IPS-15b (cell line): ENCODE measurements at regions not wholly inside any gene's neighbourhood (a gene's known extent, or its start where the extent isn't known, plus 50 kb on each side); places are given as distances from the start of the nearest gene placed in this dataset.
"Not testable (repeated sequence)": the region's sequence is repeated elsewhere in the genome, so short reads cannot be mapped to it uniquely, and the experiment has no call there.

Experiments used
- H3K27me3 ChIP-seq: one replicate; pipeline ENCODE4 v1.6.1; 2013; ENCODE audit warnings: low read length; ENCODE audit not compliant: control insufficient read depth, insufficient read depth
- H3K36me3 ChIP-seq: one replicate; pipeline ENCODE4 v1.6.1; 2013; ENCODE audit warnings: low read length; ENCODE audit not compliant: control insufficient read depth, insufficient read depth
- H3K4me1 ChIP-seq: one replicate; pipeline ENCODE4 v1.6.1; 2013; ENCODE audit warnings: mild to moderate bottlenecking, low read length; ENCODE audit not compliant: control insufficient read depth, insufficient read depth
- H3K4me3 ChIP-seq: one replicate; pipeline ENCODE4 v1.5.1; 2013; ENCODE audit warnings: low read depth, low read length
- H3K9ac ChIP-seq: one replicate; pipeline ENCODE4 v1.6.1; 2013; ENCODE audit warnings: low read depth, mild to moderate bottlenecking, low read length
- H3K9me3 ChIP-seq: one replicate; pipeline ENCODE4 v1.6.1; 2013; ENCODE audit warnings: mild to moderate bottlenecking, low read length; ENCODE audit not compliant: control insufficient read depth, insufficient read depth

DNA sequence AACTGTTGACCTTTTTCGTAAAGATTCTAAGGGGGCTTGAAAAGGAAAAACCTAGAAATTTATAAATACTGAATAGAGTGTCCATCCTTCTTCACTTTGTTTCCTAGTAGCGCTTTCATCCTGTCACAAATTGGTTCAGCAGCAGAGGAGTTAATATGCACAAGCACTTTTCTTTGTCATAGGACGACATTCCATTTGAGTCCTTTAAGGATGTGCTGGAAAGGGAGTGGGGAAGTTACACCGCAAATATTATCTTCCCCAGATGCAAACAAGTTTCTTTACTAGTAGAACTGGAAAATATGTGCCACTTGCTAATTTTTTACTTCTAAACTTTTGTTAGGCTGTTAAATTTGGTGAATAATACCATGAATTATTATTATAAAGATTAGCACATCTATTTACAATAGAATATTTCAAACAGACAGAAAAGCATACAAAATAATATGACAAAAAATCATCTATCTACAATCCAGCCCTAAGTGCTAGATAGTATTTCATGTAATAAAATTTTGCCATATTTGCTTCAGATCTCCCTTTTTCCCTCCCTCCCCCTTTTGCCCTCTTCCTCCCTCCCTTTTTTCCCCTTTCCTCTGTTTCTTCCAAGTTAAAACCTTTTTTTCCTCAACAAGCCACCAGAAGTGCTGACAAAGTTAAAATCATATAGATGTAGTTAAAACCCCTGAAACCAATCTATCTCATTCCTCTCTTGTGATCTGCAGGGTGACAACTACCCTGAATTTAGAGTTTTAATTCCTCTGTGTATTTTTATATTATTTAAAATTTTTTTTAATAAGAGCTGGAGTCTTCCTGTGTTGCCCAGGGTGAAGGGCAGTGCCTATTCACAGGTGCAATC is 50.5 kb upstream of the MAP4K3 start:
- peaks cover 22% of the 10 kb centered on the region for H3K4me1 ChIP-seq
- H3K9me3 ChIP-seq: no peaks in the 10 kb centered on the region
- H3K4me3 ChIP-seq: no peak overlapping the region
- H3K36me3 ChIP-seq: no peaks in the 10 kb centered on the region
- no peak overlapping the region for H3K9ac ChIP-seq
- no peaks in the 10 kb centered on the region for H3K27me3 ChIP-seq

DNA sequence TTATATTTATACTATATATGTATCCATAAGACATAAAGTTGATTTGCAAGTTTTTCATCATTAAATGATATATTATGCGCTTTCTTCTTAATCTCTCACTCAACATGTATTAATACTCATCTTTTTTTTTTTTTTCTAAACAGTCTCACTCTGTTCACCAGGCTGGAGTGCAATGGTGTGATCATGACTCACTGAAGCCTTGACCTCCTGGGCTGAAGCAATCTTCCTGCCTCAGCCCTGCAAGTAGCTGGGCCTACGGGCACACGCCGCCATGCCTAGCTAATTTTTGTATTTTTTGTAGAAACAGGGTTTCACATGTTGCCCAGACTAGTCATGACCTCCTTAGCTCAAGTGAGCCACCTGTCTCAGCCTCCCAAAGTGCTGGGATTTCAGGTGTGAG is 51.4 kb upstream of the MAP4K3 start:
- Histone ChIP-seq H3K27me3 (no peaks in the 10 kb centered on the region), H3K9me3 (no peaks in the 10 kb centered on the region), H3K36me3 (no peaks in the 10 kb centered on the region), H3K4me3 (no peak overlapping the region), H3K9ac (no peak overlapping the region), H3K4me1 (peaks cover 22% of the 10 kb centered on the region)

DNA sequence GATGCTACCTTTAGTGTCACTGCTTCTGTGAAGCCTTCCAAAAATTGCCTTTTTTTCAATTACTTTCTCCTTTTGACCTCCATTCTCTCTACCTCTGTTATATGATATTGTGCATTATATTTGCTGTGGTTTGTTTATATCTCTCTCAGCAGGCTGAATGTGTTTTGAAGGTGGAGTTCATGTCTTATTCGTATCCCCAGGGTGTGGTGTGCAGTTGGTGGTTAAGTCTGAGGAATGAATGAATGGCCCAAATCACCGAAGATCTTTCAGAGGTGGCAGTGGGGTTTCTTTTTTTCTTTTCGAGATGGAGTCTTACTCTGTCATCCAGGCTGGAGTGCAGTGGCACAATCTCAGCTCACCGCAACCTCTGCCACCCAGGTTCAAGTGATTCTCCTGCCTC is 53.5 kb upstream of the MAP4K3 start:
- no peak overlapping the region for H3K4me3 ChIP-seq
- no peak overlapping the region for H3K9ac ChIP-seq
- peaks cover 9% of the 10 kb centered on the region for H3K4me1 ChIP-seq
- H3K36me3 ChIP-seq: no peaks in the 10 kb centered on the region
- H3K9me3 ChIP-seq: no peaks in the 10 kb centered on the region
- H3K27me3 ChIP-seq: no peaks in the 10 kb centered on the region

DNA sequence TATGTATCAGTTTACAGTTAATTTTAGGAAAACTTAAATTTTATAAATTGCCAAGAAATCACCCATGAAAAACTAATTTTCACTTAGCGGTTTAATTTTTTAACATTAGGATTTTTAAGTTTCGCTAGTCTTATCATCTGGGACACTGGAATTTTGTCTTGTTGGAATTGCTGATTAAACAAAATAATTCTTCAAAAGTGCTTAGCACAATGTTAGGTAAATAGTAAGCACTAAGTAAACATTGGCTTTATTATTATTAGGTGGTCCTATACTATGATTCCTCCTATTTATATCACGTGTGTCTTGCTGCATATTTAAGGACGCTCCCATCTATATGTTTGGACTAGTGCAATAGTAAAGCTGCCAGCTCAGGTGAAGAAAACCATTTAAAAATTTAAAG is 54.6 kb upstream of the MAP4K3 start:
- Histone ChIP-seq H3K9me3 (no peaks in the 10 kb centered on the region), H3K27me3 (no peaks in the 10 kb centered on the region), H3K4me3 (no peak overlapping the region), H3K36me3 (no peaks in the 10 kb centered on the region), H3K9ac (no peak overlapping the region), H3K4me1 (peaks cover 9% of the 10 kb centered on the region)

DNA sequence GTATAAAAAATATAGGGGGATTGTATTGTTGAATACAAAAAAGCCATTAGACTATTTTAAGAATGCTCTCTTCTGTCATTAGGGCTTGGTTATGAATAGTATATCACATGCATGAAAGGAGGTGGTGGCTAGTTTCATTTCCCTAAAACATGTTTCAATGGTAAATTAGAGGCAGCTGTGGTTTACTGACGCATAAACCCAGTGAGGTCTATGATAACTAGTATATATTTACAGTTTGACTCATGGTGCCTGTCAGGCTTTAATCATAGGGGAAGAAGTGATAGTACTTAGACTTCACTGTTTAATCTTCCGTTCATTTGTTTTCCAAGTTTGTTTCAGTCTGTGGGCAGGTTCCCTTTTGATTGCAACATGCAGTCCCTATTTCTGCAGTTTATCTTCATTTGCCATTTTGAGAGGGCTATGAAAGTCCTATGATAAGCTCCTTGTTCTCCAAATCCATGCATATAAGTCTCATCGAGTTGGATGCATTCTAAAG is 55.1 kb upstream of the MAP4K3 start:
- Histone ChIP-seq H3K27me3 (no peaks in the 10 kb centered on the region), H3K9ac (no peak overlapping the region), H3K9me3 (no peaks in the 10 kb centered on the region), H3K4me1 (peaks cover 9% of the 10 kb centered on the region), H3K4me3 (no peak overlapping the region), H3K36me3 (no peaks in the 10 kb centered on the region)

DNA sequence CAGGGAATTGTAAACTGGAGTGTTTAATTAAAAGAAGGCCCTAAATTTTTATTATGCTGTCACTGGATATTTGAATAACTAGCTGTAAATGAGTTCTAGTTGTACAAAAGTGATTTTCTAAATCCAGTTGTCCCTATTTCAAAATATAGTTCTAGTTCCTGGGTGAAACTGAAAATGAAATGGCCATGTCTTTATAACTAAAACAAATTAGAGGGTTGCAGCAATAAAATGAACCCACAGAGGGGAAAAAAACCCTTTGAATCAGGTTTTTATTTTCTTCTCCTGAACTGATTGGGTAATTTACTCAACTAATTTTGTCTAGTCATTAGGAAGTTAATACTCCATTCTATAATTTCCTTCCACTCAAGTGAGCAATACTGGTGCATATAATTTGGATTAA is 55.6 kb upstream of the MAP4K3 start:
- no peak overlapping the region for H3K4me3 ChIP-seq
- H3K27me3 ChIP-seq: no peaks in the 10 kb centered on the region
- peaks cover 6% of the 10 kb centered on the region for H3K4me1 ChIP-seq
- no peaks in the 10 kb centered on the region for H3K36me3 ChIP-seq
- no peak overlapping the region for H3K9ac ChIP-seq
- no peaks in the 10 kb centered on the region for H3K9me3 ChIP-seq

DNA sequence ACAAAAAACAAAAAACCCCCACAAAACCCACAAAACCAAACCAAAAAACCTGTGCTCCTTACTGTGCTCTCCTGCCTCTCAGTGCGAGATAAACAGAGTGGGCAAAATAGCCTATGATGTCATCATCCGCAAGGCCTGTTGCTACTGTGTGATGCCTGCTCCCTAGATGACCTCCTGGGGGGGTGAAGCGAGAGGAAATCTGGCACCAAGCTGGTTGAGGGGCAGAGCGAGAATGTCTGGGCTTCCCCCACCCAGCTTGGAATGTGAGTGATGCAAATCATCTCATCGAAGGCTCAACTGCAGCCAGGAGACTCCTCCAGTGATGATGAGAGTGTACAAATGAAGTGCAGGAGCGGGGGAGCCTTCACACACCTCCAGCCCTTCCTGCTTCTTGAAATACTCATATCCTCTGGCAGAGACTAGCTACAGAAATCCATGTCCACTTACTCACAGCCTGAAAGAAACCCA is 57.7 kb upstream of the MAP4K3 start:
- Histone ChIP-seq H3K4me1 (peaks cover 12% of the 10 kb centered on the region), H3K9me3 (no peaks in the 10 kb centered on the region), H3K9ac (no peak overlapping the region), H3K4me3 (no peak overlapping the region), H3K27me3 (no peaks in the 10 kb centered on the region), H3K36me3 (no peaks in the 10 kb centered on the region)

DNA sequence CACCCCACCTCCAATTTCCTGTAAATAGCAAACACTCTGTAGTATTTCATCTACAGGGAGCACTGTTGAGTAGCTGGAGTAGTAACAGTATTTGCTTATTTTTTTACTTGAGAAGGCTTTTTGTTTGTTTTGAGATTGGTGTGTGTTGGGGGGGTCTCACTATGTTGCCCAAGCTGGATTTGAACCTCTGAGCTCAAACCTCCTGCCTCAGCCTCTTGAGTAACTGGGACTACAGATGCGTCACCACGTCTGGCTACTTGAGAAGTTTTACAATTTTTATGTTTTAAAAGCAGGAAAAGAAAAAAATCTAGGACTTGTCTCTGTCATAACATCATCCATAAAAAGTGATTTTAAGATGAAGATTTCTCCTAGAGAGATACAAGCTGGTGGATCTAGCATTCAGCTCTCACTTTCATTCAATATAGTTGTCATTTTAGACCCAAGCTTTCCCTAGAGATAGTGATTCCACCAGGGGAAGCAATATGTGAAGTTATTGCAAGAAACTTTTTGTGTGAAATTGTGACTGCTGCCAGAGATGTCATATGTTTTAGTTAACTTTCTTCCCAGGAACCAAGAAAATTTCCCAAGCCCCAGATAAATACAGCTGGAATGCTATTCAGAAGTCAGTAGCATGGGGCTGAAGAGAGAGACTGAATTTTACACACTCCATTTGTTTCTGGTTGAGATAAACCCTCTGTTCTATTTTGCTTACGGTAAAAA is 60.2 kb upstream of the MAP4K3 start:
- H3K4me3 ChIP-seq: no peak overlapping the region
- no peaks in the 10 kb centered on the region for H3K9me3 ChIP-seq
- no peak overlapping the region for H3K9ac ChIP-seq
- H3K27me3 ChIP-seq: no peaks in the 10 kb centered on the region
- peaks cover 12% of the 10 kb centered on the region for H3K4me1 ChIP-seq
- no peaks in the 10 kb centered on the region for H3K36me3 ChIP-seq

DNA sequence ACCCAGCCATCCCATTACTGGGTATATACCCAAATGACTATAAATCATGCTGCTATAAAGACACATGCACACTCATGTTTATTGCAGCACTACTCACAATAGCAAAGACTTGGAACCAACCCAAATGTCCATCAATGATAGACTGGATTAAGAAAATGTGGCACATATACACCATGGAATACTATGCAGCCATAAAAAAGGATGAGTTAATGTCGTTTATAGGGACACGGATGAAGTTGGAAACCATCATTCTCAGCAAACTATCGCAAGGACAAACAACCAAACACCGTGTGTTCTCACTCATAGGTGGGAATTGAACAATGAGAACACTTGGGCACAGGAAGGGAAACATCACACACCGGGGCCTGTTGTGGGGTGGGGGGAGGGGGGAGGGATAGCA is 61.1 kb upstream of the MAP4K3 start:
- H3K36me3 ChIP-seq, H3K9ac ChIP-seq, H3K27me3 ChIP-seq, H3K9me3 ChIP-seq, H3K4me3 ChIP-seq: not testable (repeated sequence)
- H3K4me1 ChIP-seq: peaks cover 12% of the 10 kb centered on the region

DNA sequence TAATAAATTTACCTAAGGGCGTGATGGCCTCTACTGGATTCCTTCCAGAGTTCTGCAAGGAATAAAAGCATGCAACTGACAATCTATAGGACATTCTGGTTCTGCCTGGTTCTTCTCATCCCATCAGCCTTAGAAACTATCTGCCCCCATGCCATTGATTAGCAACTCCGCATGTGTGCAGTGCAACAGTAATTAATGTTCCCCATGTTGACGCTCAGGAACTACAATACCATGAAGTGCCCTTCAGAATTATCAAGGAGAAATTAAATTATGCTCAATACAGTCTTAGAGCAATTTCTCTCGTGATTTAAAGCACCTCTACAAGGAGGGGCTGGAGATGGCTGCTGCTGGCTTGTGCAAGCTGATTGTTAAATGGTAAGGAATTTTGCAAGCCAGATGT is 61.7 kb upstream of the MAP4K3 start:
- H3K27me3 ChIP-seq: no peaks in the 10 kb centered on the region

DNA sequence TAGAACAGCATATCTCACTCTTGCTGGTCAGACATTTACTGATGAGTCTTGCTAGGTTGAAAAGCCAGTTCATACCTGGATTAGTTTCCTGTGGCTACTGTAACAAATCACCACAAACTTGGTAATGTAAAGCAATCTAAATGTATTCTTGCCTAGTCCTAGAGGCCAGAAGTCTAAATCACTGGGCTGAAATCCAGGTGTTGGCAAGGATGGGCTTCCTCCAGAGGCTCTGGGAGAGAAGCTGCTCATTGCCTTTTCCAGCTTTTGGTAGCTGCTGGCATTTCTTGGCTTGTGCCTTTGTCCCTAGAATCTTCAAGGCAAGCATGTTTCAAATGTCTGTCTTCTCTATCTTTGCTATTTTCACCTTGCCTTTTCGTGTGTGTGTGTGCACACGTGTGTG is 62.3 kb upstream of the MAP4K3 start:
- no peaks in the 10 kb centered on the region for H3K9me3 ChIP-seq
- H3K9ac ChIP-seq: no peak overlapping the region
- H3K27me3 ChIP-seq: no peaks in the 10 kb centered on the region
- no peaks in the 10 kb centered on the region for H3K36me3 ChIP-seq
- peaks cover 12% of the 10 kb centered on the region for H3K4me1 ChIP-seq
- H3K4me3 ChIP-seq: no peak overlapping the region

More for the DNA sequence above, 61.7 kb upstream of the MAP4K3 start:
- no peaks in the 10 kb centered on the region for H3K36me3 ChIP-seq
- H3K9ac ChIP-seq: no peak overlapping the region
- H3K9me3 ChIP-seq: no peaks in the 10 kb centered on the region
- no peak overlapping the region for H3K4me3 ChIP-seq
- H3K4me1 ChIP-seq: peaks cover 12% of the 10 kb centered on the region

DNA sequence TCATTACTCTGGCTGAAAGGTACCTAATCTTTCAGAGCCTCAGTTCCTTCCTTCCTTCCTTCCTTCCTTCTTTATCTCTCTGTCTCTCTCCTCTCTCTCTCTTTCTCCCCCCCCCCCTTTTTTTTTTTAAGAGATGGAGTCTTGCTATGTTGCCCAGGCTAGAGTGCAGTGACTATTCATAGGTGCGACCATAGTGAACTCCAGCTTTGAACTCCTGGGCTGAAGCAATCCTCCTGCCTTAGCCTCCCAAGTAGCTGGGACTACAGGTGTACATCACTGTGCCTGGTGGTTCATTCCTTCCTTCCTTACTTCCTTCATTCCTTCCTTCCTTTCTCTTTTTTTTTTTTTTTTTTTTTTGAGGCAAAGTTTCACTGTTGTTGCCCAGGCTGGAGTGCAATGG is 64.3 kb upstream of the MAP4K3 start:
- no peaks in the 10 kb centered on the region for H3K27me3 ChIP-seq
- H3K36me3 ChIP-seq: no peaks in the 10 kb centered on the region
- H3K4me3 ChIP-seq: no peak overlapping the region
- H3K4me1 ChIP-seq: peaks cover 6% of the 10 kb centered on the region
- H3K9ac ChIP-seq: no peak overlapping the region
- no peaks in the 10 kb centered on the region for H3K9me3 ChIP-seq
